ENCODE measurements at regions not wholly inside any gene's neighbourhood (a gene's known extent, or its start where the extent isn't known, plus 50 kb on each side); places are given as distances from the start of the nearest gene placed in this dataset.
"Not testable (repeated sequence)": the region's sequence is repeated elsewhere in the genome, so short reads cannot be mapped to it uniquely, and the experiment has no call there.

DNA sequence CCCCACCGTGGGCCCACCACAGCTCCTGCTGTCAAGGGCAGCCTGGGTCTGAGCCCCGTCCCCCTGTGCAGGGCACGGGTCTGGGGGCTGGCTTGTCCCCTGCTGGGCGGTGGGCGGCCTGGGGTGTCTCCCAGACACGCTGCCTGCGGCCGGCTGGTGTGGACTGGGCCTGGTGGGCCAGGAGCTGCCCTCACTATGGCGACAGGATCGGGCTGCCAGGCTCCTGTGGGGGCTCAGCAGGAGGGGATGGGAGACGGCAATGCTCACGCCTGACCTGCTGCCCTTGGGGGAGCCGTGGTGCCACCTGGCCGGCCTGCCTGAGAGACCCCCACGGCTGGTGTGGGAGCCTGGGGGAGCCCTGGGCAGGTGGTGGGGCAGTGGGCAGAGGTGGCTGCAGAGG is 156.1 kb downstream of the TMEM121 start:
- not testable (repeated sequence) for DNase-seq

DNA sequence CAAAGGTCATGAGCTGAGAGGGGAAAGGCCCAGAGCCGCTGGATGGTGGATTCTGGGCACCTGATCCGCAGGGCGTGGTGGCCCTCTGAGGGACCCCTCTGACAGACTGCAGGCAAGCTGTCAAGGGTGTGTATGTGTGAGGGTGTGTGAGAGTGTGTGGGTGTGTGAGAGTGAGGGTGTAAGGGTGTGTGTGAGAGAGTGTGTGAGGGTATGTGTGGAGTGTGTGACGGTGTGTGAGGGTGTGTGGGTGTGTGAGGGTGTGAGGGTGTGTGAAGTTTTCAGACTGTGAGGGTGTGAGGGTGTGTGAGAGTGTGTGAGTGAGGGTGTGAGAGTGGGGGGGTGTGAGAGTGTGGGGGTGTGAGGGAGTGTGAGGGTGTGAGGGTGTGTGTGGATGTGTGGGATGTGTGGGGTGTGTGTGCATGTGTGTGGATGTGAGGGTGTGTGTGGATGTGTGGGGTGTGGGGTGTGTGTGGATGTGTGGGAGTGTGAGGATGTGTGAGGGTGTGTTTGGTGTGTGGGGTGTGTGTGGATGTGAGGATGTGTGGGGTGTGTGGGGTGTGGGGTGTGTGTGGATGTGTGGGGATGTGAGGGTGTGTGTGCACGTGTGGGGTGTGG is 156.7 kb downstream of the TMEM121 start:
- DNase-seq: no peak

DNA sequence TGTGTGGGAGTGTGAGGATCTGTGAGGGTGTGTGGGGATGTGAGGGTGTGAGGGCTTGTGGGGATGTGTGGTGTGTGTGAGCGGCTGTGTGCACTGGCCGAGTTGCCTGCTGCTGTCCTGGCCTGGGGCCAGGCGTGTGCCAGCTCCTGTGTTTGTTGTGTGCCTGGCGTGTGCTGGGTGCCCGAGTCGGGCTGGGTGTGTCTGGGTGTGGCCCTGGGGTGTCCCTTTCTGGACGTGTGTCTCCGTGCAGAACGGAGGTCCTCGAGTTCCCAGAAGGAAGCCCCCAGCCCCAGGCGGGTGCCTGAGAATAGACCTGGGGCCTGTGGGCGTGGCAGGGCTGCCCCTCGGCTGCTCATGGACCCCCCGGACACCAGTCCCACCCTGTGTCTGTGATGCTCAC is 157.7 kb downstream of the TMEM121 start:
- DNase-seq: not testable (repeated sequence)

DNA sequence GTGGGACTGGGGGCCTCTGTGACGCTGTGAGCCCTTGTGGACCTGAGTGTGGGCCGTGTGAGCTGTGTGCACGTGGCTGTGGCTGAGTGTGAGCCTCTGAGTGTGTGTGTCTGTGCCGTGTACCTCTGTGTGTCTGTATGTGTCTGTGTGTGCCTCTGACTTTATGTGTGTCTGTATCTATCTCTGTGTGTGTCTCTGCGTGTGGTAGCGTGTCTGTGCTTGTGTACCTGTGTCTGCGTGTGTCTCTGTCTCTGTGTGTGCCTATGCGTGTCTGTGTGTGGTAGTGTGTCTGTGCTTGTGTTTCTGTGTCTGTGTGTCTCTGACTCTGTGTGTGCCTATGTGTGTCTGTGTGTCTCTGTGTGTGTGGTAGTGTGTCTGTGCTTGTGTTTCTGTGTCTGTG is 158.2 kb downstream of the TMEM121 start:
- not testable (repeated sequence) for DNase-seq

DNA sequence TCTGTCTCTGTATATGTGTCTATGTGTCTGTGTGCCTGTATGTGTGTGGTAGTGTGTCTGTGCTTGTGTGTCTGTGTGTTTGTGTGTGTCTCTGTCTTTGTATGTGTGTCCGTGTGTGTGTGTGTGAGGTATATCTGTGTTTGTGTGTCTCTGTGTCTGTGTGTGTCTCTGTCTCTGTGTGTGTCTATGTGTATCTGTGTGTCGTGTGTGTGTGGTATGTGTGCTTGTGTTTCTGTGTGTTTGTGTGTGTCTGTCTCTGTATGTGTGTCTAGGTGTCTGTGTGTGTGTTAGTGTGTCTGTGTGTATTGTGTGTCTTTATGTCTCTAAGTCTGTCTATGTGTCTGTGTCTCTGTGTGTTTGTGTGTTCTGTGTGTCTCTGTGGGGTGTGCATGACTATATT is 158.6 kb downstream of the TMEM121 start:
- DNase-seq: no peak

- not testable (repeated sequence) for DNase-seq
These were observed 159.2 kb downstream of the TMEM121 start for GRCh38 chr14:105685605-105686004.

DNA sequence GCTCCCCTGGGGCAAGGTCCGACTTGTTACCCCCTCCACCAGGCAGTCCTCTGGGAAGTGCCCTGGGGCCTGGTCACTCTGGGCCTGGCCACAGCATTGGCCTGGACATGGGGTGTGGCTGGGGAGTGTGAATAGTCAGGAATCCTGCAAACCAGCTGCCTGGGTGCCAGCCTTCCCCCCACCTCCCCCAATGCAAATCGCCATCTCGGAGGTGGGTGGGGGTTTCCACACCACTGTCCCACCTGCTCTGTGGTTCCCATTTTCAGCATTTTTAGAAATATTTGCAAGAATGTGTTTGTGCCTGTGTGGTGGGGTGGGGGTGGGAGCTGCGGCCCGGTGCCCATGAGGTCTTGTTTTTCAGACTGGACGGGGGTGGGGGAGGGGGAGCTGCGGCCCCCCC is 159.7 kb downstream of the TMEM121 start:
- not testable (repeated sequence) for DNase-seq

GRCh38 chr14:105686462-105687170 is 160.2 kb downstream of the TMEM121 start:
- not testable (repeated sequence) for DNase-seq

DNA sequence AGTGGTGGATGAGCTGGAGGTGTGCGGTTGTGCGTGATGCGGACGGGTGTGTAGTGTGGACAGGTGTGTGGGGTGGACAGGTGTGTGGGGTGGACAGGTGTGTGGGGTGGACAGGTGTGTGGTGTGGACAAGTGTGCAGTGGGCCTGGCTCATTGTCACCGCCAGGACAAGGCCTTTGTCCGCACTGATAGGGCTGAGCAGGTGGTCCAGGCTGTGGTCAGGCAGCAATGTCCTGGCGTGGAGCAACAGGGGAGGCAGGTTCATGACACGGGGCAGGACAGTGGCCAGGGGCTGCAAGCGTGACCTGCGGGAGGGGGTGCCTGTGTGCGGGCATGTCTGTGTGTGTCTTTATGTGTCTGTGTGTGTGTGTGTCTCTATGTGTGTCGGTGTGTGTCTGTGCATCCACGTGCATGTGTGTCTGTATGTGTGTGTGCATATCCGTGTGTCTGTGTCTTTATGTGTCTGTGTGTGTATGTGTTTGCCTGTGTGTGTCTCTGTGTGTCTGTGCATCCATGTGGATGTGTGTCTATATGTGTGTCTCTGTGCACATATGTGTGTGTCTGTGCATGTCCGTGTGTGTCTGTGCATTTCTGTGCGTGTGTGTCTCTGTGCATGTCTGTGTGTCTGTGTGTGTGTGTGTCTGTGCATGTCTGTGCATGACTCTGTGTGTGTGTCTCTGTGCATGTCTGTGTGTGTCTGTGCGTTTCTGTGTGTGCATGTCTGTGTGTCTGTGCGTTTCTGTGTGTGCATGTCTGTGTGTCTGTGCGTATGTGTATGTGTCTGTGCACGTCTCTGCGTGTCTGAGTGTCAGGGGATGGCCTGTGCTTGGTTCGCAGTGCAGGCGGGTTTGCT is 161.0 kb downstream of the TMEM121 start:
- DNase-seq: not testable (repeated sequence)

GRCh38 chr14:105688023-105688351 is 161.6 kb downstream of the TMEM121 start:
- DNase-seq: not testable (repeated sequence)

DNA sequence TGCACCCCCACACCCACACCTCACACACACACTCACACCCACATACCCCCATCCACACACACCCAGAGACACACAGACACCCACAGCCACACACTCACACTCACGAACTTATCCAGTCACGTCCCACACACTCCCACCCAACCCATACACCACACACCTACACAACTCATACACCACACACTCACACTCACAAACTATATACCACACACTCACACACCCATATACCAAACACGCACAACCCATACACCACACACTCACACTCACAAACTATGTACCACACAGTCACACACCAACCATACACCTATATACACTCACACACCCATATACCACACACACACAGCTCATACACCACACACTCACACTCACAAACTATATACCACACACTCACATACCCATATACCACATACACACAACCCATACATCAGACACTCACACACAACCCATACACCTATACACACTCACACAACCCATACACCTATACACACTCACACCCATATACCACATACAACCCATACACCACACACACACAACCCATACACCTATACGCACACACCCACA is 162.4 kb downstream of the TMEM121 start:
- not testable (repeated sequence) for DNase-seq

GRCh38 chr14:105689722-105690121 is 163.3 kb downstream of the TMEM121 start:
- DNase-seq: no peak

DNA sequence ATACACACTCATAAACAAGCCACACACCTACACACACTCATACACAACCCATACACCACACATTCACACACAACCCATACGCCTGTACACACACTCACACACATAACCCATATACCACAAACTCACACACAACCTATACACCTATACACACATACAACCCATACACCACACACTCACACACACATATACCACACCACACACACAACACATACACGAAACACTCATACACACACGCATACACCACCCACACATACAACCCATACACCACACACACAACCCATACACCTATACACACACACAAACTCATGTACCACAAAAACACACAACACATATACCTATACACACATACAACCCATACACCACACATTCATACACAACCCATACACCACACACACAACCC is 164.3 kb downstream of the TMEM121 start:
- DNase-seq: no peak

DNA sequence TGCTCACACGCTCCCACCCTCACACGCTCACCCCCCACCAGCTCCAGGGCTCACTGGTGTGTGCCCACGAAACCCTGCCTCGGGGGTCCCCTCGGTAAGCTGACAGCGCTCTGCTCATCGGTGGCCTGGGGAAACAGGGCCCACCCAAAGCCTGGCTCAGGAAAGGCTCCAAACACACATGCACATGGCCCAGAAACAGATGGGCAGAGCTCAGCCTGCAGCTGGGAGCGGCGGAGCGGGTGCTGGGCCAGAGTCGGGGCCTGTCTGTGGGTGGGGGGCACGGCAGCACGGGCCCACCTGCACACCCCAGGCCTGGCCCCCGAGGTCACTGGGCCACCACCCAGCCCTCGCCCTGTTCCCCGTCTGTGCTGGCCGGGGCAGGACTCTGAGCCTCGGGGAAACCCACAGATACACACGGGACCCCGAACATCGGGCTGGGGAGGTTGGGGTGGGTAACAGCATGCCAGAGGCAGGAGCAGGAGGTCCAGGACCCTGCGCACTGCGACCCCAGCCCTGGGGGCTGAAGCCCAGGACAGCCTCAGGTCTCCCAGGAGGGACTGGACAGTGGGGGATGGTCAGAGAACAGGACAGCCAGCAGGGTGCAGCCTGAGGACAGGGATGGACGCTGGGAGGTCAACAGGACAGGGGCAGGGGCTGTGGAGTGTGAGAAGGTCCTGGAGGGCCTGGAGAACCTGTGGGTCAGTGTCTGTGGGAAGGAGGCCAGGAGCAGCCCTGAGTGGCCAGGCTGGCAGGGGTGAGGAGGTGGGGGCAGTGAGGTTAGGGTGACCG is 165.1 kb downstream of the TMEM121 start:
- DNase-seq: not testable (repeated sequence)

DNA sequence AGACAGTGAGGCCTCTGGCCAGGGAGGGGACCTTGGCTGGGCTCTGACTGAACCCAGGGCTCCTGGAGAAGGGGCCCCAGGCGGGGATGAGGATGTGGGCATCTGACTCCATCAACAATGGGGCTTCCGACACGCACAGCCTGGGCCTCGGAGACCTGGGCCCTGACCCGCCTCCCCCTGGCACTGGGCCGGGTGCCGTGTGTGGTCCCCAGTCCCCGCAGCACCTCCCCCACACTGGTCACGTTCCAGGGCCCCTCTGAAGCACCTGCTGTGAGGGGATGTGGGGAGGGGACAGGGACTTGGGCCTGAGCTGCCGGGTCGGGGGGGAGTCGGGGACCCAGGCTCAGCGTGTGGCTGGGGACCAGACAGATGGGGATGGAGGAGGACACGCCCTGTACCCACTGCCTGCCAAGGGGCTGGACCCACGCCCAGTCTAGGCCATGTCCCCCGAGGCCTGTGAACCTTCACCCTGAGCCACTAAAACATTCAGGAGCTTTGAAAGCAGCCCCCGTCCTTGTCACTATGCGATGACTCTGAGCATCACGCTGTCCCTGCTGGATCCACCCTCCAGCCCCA is 165.8 kb downstream of the TMEM121 start:
- not testable (repeated sequence) for DNase-seq

GRCh38 chr14:105694961-105695360 is 168.6 kb downstream of the TMEM121 start:
- no peak for DNase-seq

DNA sequence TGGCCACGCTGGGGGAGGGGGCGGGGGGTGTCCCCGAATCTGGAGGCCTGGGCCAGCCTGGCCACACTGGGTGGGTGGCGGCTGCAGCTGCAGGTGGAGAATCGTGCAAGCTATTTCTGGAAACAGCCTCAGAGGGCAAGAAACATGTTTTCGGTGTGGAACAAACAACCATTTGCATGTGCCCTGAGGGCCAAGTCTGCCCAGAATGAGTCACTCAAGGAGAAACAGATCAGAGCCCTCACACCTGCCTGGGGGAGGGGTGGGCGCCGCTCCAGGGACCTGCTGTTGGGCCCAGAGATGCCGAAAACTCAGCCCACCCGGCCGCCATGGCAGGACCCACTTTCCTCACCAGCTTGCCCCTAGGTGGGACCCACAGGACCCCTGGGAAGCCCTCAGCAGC is 170.0 kb downstream of the TMEM121 start:
- DNase-seq: not testable (repeated sequence)

- not testable (repeated sequence) for DNase-seq
These were observed 171.0 kb downstream of the TMEM121 start for GRCh38 chr14:105697414-105697813.

DNA sequence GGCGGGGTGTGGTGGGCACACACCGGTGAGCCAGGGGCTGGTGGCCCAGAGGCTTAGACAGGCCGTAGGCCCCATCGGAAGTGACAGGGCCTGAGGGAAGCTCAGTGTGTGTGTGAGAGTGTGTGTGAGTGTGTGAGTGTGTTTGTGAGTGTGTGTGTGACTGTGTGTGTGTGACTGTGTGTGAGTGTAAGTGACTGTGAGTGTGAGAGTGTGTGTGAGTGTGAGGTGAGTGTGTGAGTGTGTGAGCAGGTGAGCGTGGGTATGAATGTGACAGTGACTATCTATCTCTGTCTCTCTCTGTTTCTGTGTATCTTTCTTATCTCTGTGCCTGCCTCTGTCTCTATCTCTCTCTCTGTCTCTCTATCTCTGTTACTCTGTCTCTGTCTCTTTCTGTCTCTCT is 171.6 kb downstream of the TMEM121 start:
- DNase-seq: not testable (repeated sequence)

- not testable (repeated sequence) for DNase-seq
These were observed 172.7 kb downstream of the TMEM121 start for GRCh38 chr14:105698940-105699556.

- not testable (repeated sequence) for DNase-seq
These were observed 173.3 kb downstream of the TMEM121 start for GRCh38 chr14:105699706-105700105.

GRCh38 chr14:105700146-105700545 is 173.8 kb downstream of the TMEM121 start:
- not testable (repeated sequence) for DNase-seq
